Small intestine (tissue), 7 donors: ENCODE measurements at regions not wholly inside any gene's neighbourhood (a gene's known extent, or its start where the extent isn't known, plus 50 kb on each side); places are given as distances from the start of the nearest gene placed in this dataset.

Experiments
- DNase-seq, 2 donors: peaks; one replicate each; pipeline versions ENCODE4 v3.0.0 to v3.0.0-alpha.2; 2013
- FAIRE-seq: peaks from 2 replicates; lab custom pipeline; 2012; peaks lifted over from hg19 to GRCh38; lab: Jason Lieb, UNC
- H3K27ac ChIP-seq, 3 donors: one replicate each; pipeline ENCODE4 v1.5.1; 2013; ENCODE audit warnings: low read length in 2 of 3, mild to moderate bottlenecking in 2 of 3, control low read depth in 1 of 3, inconsistent platforms in 1 of 3, low read depth in 1 of 3, moderate library complexity in 1 of 3
- H3K27me3 ChIP-seq, 3 donors: one replicate each; pipeline ENCODE4 v1.6.1; 2013; ENCODE audit warnings: low read length in 3 of 3, inconsistent platforms in 1 of 3; ENCODE audit not compliant: control insufficient read depth in 3 of 3, insufficient read depth in 3 of 3
- H3K36me3 ChIP-seq, 3 donors: one replicate each; pipeline ENCODE4 v1.6.1; 2013; ENCODE audit warnings: low read length in 3 of 3, inconsistent platforms in 1 of 3, low read depth in 1 of 3, mild to moderate bottlenecking in 1 of 3, moderate library complexity in 1 of 3; ENCODE audit not compliant: control insufficient read depth in 3 of 3, insufficient read depth in 2 of 3
- H3K4me1 ChIP-seq, 3 donors: one replicate each; pipeline ENCODE4 v1.6.1; 2013; ENCODE audit warnings: low read length in 2 of 3, inconsistent platforms in 1 of 3, low read depth in 1 of 3, mild to moderate bottlenecking in 1 of 3, moderate library complexity in 1 of 3; ENCODE audit not compliant: control insufficient read depth in 3 of 3, insufficient read depth in 2 of 3
- H3K4me3 ChIP-seq, 3 donors: one replicate each; pipeline ENCODE4 v1.5.1; 2013; ENCODE audit warnings: low read length in 3 of 3, control low read depth in 1 of 3, inconsistent platforms in 1 of 3, low read depth in 1 of 3, mild to moderate bottlenecking in 1 of 3, moderate library complexity in 1 of 3
- H3K9me3 ChIP-seq, 2 donors: one replicate each; pipeline ENCODE4 v1.6.1; 2013; ENCODE audit warnings: low read depth in 1 of 2, low read length in 1 of 2; ENCODE audit not compliant: control insufficient read depth in 2 of 2, insufficient read depth in 1 of 2
- WGBS, 3 donors: extraction: QIAGEN DNeasy Blood & Tissue Kit; methylation state at CpG; one replicate each; pipeline ENCODE4 v1.1.7; 2013; 5-methylcytosine and 5-hydroxymethylcytosine counted together
- donor health status: healthy with polysubstance abuse.
- donor health status: control.
- donor health status: control.
- donor health status: Bipolar disorder and iron deficiency.
- donor health status: healthy.

GRCh38 chr11:45471266-45471665 lies 185.1 kb upstream of the SYT13 start:
- DNase-seq (no peak), FAIRE-seq (no peak)
- WGBS, 3 donors = 71 to 85% (median 75%) methylated on average over 4 of the region's 4 CpGs

GRCh38 chr11:45470794-45471167 lies 184.6 kb upstream of the SYT13 start:
- whole genome bisulfite sequencing, 3 donors = 82 to 91% (median 82%) methylated on average over 3 of the region's 3 CpGs
- no peaks in the 10 kb centered on the region for H3K4me1 ChIP-seq
- H3K36me3 ChIP-seq = no peaks in the 10 kb centered on the region
- no peaks in the 10 kb centered on the region for H3K9me3 ChIP-seq
- H3K27ac ChIP-seq = no peak overlapping the region
- H3K27me3 ChIP-seq = peaks cover 0 to 4% (median 0%) of the 10 kb centered on the region in 3 donors
- DNase-seq = no peak
- FAIRE-seq = no peak
- H3K4me3 ChIP-seq = no peak overlapping the region

More at GRCh38 chr11:45471266-45471665, 185.1 kb upstream of the SYT13 start:
- Histone ChIP-seq H3K36me3 (no peaks in the 10 kb centered on the region), H3K9me3 (no peaks in the 10 kb centered on the region), H3K27me3 (peaks cover 0 to 4% (median 0%) of the 10 kb centered on the region in 3 donors), H3K4me1 (no peaks in the 10 kb centered on the region), H3K27ac (no peak overlapping the region), H3K4me3 (no peak overlapping the region)

GRCh38 chr11:45470151-45470793 lies 184.1 kb upstream of the SYT13 start:
- no peak overlapping the region for H3K4me3 ChIP-seq
- H3K27me3 ChIP-seq = peaks cover 0 to 4% (median 0%) of the 10 kb centered on the region in 3 donors
- H3K9me3 ChIP-seq = no peaks in the 10 kb centered on the region
- no peaks in the 10 kb centered on the region for H3K4me1 ChIP-seq
- H3K36me3 ChIP-seq = no peaks in the 10 kb centered on the region
- DNase-seq (no peak), FAIRE-seq (no peak)
- no peak overlapping the region for H3K27ac ChIP-seq
- 57 to 64% (median 64%) methylated on average over 8 of the region's 8 CpGs for WGBS, 3 donors

- Histone ChIP-seq H3K27ac (no peak overlapping the region), H3K4me3 (no peak overlapping the region), H3K9me3 (no peaks in the 10 kb centered on the region), H3K4me1 (no peaks in the 10 kb centered on the region), H3K36me3 (no peaks in the 10 kb centered on the region), H3K27me3 (no peaks in the 10 kb centered on the region)
- 38 to 68% (median 53%) methylated on average over 7 of the region's 7 CpGs for WGBS, 3 donors
- peak in 1 of 2 donors; percentile 8 for DNase-seq
- no peak for FAIRE-seq
Observed at GRCh38 chr11:45468267-45468856, 182.2 kb upstream of the SYT13 start.

- no peak for FAIRE-seq
- DNase-seq = no peak
- H3K27ac ChIP-seq = no peak overlapping the region
- no peaks in the 10 kb centered on the region for H3K4me1 ChIP-seq
- H3K36me3 ChIP-seq = no peaks in the 10 kb centered on the region
- H3K4me3 ChIP-seq = no peak overlapping the region
- H3K27me3 ChIP-seq = peaks cover 0 to 8% (median 0%) of the 10 kb centered on the region in 3 donors
- WGBS, 3 donors = 85 to 86% (median 86%) methylated on average over 4 of the region's 4 CpGs
- H3K9me3 ChIP-seq = no peaks in the 10 kb centered on the region
Observed at GRCh38 chr11:45463541-45463940, 177.4 kb upstream of the SYT13 start.

GRCh38 chr11:45461514-45461913 lies 175.4 kb upstream of the SYT13 start:
- Histone ChIP-seq H3K4me1 (no peaks in the 10 kb centered on the region), H3K27ac (no peak overlapping the region), H3K9me3 (no peaks in the 10 kb centered on the region), H3K4me3 (no peak overlapping the region), H3K27me3 (peaks cover 0 to 8% (median 3%) of the 10 kb centered on the region in 3 donors), H3K36me3 (no peaks in the 10 kb centered on the region)
- DNase-seq (no peak), FAIRE-seq (no peak)
- 8 to 61% (median 13%) methylated on average over 2 of the region's 2 CpGs for WGBS, 3 donors

- no peaks in the 10 kb centered on the region for H3K36me3 ChIP-seq
- DNase-seq (no peak), FAIRE-seq (no peak)
- H3K27ac ChIP-seq = no peak overlapping the region
- 42 to 59% (median 55%) methylated on average over 5 of the region's 5 CpGs for WGBS, 3 donors
- peaks cover 0 to 12% (median 3%) of the 10 kb centered on the region in 3 donors for H3K27me3 ChIP-seq
- H3K4me1 ChIP-seq = no peaks in the 10 kb centered on the region
- H3K9me3 ChIP-seq = peaks cover 0 to 3% of the 10 kb centered on the region in 2 donors
- H3K4me3 ChIP-seq = no peak overlapping the region
Observed at GRCh38 chr11:45459491-45459890, 173.3 kb upstream of the SYT13 start.

- H3K9me3 ChIP-seq = peaks cover 0 to 3% of the 10 kb centered on the region in 2 donors
- no peak overlapping the region for H3K4me3 ChIP-seq
- no peaks in the 10 kb centered on the region for H3K36me3 ChIP-seq
- no peaks in the 10 kb centered on the region for H3K4me1 ChIP-seq
- DNase-seq (no peak), FAIRE-seq (no peak)
- no peak overlapping the region for H3K27ac ChIP-seq
- 67 to 78% (median 70%) methylated on average over 4 of the region's 4 CpGs for WGBS, 3 donors
- peaks cover 0 to 12% (median 3%) of the 10 kb centered on the region in 3 donors for H3K27me3 ChIP-seq
Observed at GRCh38 chr11:45458269-45458668, 172.1 kb upstream of the SYT13 start.
